GM19452 (cell line): ENCODE measurements at regions not wholly inside any gene's neighbourhood (a gene's known extent, or its start where the extent isn't known, plus 50 kb on each side); places are given as distances from the start of the nearest gene placed in this dataset.

Experiments
- ATAC-seq: cut with Tn5 transposase; IDR thresholded peaks from one replicate; pipeline ENCODE4 v1.9.1; 2021; ENCODE audit not compliant: unreplicated experiment

- no peak for ATAC-seq
These were observed 513.4 kb downstream of the TNS1 start for GRCh38 chr2:217489145-217489960.

GRCh38 chr2:217484046-217484445 lies 518.7 kb downstream of the TNS1 start:
- no peak for ATAC-seq

GRCh38 chr2:217482056-217482710 lies 520.6 kb downstream of the TNS1 start:
- no peak for ATAC-seq

DNA sequence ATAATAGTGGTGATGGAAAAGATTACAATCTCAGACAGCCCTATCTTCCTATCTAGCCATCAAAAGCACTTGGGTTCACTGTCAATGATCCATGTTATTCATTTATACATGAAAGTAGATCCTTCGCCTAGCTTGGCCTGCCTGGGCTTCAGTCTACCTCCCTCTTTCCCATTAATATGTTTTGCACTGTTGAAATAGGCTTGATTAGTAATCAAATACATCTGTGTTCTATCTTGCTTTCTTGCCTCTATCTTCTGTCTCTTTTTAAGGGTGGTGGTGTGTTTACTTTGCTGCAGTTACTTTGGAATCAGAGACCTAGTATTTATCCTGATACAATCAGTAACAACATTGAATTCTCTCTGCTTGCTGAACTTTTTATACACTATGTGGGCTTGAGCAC lies 521.2 kb downstream of the TNS1 start:
- no peak for ATAC-seq

DNA sequence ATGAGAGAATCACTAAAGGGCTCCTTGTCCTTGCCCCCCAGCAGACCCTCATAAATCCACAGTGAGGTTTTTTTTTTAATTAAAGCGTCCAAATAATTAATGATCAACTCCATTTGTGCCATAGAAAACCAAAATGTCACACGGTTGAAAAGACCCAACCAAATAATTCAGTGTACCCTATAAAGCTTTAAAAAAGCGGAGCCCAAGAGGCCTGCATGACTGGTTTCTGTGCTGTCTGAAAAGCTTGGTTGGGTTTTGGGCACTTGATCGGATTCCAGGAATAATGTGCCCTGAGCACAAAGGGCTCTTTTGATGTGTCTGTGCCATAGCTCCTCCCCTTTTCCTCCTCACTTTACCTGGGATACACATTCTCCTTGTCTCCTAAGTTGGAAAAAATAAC lies 523.2 kb downstream of the TNS1 start:
- no peak for ATAC-seq

DNA sequence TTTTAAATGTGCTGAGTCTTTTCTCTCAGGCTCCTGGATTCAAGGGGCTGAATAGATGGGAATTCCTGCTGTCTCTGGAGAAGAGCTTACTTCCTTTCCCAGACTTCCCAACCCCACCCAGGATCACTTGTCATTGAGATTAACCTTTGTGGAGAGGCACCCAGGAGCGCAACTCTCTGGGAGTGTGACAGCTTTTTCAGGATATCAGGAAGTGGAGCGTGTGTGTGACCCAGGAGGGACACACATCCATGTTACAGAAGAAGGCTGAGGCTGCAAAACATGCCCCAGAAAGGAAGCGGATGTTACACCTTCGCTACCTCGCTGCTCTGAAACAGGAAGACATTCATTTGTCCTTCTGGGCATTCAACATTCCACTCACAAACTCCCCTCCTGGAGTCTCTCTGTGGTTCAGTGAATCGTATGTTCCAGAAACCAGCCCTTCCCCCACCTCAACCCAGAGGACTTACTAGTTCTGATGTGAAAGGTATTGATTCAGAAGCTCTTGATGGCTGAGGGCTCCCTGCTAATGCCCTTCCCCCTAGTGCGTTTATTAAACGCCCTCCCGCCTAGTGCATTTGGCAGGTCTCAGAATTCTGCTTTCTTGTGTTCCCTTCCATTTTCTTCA lies 523.9 kb downstream of the TNS1 start:
- ATAC-seq: no peak

- ATAC-seq: no peak
These were observed 525.2 kb downstream of the TNS1 start for GRCh38 chr2:217477583-217477982.

DNA sequence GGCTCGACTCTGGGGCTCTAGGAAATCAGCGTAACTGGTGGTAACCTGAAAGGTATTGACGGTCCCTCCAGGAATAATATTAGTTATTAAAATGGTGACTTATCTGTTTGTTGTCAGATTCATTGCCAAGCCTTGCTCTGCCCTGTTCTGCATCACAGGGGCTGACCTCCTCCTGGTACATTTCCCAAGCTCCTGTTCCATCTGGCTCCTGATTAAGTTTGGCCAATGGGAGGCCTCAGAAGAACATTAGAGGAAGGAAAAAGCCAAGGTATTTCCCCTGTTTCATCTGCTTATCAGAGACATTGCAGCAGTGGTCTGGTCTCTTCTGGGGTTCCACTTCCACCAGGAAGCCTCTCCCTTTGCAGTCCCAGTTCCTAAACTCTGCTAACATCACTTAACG lies 527.0 kb downstream of the TNS1 start:
- ATAC-seq: no peak

DNA sequence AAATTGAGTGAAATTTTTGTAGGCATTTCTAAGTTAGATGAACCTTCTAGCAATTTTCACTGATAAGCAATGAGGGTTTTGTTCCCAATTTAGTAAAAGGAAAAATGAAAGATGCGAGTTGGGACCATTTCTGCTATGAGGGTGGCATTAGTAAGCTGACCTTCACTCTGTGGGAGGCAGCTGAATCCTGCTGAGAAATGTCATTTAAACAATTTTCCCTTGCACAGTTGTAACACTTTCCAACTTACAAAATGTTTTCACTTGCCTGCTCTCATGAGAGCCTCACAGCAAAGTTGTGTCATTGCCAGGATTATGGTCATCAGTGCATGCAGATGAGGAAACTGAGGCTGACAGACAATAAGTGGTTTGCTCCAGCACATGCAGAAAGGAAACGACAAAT lies 527.7 kb downstream of the TNS1 start:
- ATAC-seq: no peak

GRCh38 chr2:217471319-217471718 lies 531.5 kb downstream of the TNS1 start:
- ATAC-seq: no peak

DNA sequence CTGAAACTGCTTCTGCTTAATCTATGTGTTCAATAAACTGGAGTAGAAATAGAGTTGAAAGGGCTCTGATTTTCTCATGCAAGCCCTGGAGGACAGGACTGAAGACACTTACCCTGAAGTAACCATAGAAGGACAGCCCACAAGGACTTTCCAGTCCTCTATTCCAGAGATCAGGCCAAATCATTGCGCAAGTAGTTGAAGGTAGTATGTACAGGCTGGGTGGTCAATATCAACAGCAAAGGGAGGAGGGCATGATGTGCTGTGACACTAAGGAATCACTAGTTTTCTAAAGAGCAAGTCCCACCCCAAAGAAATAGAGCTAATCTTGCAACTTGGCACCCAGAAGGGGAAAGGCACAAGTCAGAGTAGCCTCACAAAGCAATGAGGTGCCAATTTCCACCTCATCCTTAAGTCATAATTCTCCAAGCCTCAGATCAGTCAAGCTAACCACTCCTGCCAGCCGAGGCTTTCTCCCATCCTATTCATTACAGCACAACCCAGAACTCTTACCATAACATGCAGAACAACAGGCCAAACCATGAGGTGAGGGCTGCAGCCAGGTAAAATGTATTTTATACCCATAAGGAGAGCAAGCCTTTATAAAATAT lies 533.5 kb downstream of the TNS1 start:
- no peak for ATAC-seq

DNA sequence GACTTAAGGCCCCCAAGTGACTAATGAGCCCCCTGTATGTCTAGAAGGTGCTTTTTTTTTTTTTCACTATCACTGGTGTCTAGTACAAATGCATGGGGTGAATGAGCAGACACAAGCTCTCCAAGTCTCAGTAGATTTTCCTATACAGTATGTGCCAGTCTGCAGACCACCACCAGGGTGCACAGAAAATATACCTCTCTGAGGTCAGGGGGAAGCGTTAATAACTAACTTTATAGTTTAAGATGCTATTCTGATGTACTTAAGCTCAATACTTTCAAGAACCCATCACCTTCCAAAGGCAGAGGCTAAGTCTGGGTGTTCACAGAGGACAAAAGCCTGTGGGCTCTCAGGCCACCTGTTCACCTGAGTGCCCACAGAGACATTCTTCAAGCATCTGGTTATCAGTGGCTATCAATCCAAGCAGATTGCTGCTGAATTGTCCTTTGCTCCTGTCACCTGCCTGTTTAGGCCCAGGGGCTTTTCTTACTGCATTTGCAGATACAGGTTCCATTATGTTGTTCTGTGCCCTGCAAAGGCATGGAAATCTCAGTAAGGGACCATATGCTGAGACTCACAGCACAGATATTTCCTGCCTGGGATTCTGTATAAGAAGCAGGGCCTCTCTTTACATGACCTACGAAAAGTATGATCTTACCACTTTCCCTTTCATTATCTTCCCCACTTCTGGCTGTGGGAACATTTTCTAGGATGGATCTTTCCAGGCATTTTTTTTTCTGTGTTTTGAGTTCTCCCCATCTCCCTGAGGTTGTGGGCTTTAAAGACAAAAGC lies 534.6 kb downstream of the TNS1 start:
- no peak for ATAC-seq

DNA sequence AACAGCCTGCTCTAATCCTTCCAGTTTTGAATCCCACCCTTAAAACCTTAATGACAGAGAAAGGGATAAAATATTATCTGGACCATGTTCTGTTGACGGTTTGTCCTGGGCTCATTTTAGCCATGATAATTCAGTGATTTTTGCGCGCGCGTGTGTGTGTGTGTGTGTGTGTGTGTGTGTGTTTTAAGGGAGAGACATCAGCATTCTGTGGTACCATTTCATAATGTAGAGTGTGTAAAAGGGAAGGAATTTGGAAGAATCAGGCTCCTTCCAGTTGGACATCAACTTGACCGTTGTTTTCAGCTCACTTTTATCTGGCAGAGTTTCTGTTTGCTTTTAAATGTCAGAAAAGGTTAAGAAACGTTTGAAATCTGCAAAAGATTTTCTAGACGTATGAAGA lies 535.5 kb downstream of the TNS1 start:
- ATAC-seq: no peak

GRCh38 chr2:217466805-217467204 lies 536.0 kb downstream of the TNS1 start:
- no peak for ATAC-seq

DNA sequence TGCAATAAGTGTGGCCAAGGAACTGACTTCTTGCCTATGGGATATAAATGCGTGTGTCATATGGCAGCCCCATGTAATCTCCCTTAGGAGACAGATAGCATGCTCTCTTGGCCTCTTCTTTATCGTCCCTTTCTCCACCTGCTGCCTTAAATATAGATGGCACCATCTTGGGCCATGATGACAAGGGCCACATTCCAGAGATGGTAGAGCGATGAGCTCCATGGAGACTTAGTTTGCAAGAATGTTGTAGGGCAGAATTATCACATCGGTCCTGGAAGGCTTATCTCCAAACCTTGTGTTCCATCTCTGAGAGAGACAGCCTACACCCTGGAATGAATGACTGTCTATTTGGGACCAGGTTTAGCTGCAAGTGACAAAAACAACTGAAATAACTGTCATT lies 536.7 kb downstream of the TNS1 start:
- no peak for ATAC-seq

GRCh38 chr2:217465100-217465499 lies 537.7 kb downstream of the TNS1 start:
- ATAC-seq: no peak

- ATAC-seq: no peak
These were observed 539.3 kb downstream of the TNS1 start for GRCh38 chr2:217463402-217464075.

GRCh38 chr2:217462121-217462520 lies 540.7 kb downstream of the TNS1 start:
- ATAC-seq: no peak

DNA sequence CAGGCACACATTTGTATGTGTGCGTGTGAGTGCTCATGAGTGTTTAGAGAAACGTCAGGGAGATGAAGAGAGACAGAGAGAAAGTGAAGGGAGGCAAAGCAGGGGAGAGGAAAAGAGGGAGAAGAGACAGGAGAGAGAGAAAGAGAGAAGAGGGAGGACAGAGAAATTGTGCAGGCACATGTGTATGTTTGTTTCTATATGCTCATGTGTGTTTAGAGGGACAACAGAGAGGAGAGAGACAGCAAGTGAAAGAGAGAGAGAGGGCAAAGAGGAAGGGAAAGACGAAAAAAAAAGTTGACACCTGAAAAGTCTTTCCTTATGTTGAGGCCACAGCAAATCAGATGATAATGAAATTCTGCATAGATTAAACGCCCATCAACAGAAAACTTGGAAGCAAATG lies 541.1 kb downstream of the TNS1 start:
- no peak for ATAC-seq

DNA sequence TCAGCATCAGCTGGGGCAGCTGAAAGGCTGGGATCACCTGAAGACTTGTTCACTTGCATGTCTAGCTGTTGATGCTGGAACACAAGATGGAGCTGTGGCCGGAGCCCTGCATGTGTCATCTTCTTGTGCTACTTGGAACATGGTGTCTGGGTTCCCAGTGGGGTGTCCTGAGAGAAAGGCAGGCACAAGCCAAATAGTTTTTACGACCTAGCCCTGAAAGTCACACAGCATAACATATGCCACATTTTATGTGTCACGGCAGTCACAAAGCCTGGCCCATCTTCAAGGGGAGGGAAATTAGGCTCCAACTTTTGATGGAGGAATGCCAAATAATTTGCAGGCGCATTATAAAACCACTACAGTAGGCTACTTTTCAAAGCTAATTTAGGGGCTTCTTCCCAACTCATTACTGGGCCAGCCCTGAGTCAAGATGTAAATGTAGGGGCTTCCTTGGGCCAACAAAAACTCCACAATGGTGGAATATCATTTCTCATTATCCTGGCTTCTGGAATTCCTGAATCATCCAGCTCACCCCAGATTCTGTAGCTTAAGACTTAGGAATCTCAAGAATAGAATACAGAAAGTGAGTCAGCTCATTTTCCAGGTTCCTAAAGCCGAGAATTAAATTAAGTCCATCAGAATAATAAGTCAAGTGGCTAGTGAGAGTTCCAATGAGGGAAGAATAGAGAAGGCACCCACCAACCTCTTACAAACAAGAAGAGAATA lies 543.0 kb downstream of the TNS1 start:
- no peak for ATAC-seq
